Osteocyte (in vitro differentiated cells): ENCODE measurements at regions not wholly inside any gene's neighbourhood (a gene's known extent, or its start where the extent isn't known, plus 50 kb on each side); places are given as distances from the start of the nearest gene placed in this dataset.
"Not testable (repeated sequence)": the region's sequence is repeated elsewhere in the genome, so short reads cannot be mapped to it uniquely, and the experiment has no call there.

ENCODE experiments used
- DNase-seq: peaks from one replicate; pipeline ENCODE4 v3.0.0; 2021; ENCODE audit warnings: mixed read lengths; ENCODE audit not compliant: unreplicated experiment; ENCODE audit errors: extremely low spot score
- H3K27ac Mint-ChIP-seq: one replicate; pipeline ENCODE4 v1.8.0; 2021; ENCODE audit warnings: mild to moderate bottlenecking, mixed read lengths; ENCODE audit not compliant: unreplicated experiment
- H3K27me3 Mint-ChIP-seq: one replicate; pipeline ENCODE4 v1.8.0; 2021; ENCODE audit warnings: mixed read lengths; ENCODE audit not compliant: unreplicated experiment
- H3K36me3 Mint-ChIP-seq: one replicate; pipeline ENCODE4 v1.8.0; 2021; ENCODE audit warnings: mixed read lengths; ENCODE audit not compliant: unreplicated experiment
- H3K4me1 Mint-ChIP-seq: one replicate; pipeline ENCODE4 v1.8.0; 2021; ENCODE audit warnings: mixed read lengths; ENCODE audit not compliant: unreplicated experiment
- H3K4me3 Mint-ChIP-seq: one replicate; pipeline ENCODE4 v1.8.0; 2021; ENCODE audit warnings: mild to moderate bottlenecking, moderate library complexity, mixed read lengths; ENCODE audit not compliant: unreplicated experiment
- H3K9me3 Mint-ChIP-seq: one replicate; pipeline ENCODE4 v1.8.0; 2021; ENCODE audit warnings: mixed read lengths; ENCODE audit not compliant: unreplicated experiment

DNA sequence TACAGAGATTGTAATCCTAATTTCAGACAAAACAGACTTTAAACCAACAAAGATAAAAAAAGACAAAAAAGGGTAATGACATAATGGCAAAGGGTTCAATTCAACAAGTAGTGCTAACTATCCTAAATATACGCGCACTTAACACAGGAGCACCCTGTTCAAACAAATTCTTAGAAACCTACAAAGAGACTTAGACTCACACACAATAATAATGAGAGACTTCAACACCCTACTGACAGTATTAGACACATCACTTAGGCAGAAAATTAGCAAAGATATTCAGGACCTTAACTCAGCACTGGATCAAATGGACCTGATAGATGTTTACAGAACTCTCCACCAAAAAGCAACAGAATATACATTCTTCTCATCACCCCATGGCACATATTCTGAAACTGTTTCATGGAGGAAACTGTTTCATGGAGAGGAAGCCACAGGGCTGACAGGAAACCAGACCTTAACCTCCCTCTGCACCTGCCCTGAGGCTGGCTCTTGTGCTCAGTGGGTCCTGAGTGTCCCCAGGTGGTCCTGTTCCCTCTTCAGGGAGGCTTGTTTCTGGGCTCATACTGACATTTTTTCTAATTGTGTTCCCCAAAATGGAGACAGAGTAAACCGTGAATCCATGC is 54.7 kb downstream of the OR4M2 start:
- not testable (repeated sequence) for H3K4me1 Mint-ChIP-seq

DNA sequence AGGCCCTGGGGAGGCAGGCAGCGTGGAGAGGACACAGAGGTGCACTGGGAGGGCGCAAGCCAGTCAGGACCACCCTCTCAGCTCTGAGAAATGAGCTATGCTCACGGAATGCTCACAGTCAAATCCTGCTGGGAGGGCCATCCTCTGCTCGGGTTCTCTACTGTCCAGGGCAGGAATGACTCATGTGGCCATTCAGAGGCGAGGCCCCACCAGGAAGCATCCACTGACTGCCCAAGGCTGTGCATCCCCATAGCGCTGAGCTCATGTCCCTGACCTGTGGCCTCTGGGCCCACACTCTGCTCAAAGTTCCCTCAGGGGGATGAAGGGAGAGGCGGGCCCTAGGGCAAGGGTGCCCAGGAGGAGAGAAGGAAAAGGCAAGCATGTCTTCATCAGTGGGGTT is 57.2 kb downstream of the OR4M2 start:
- H3K4me1 Mint-ChIP-seq, H3K27me3 Mint-ChIP-seq, H3K9me3 Mint-ChIP-seq, H3K36me3 Mint-ChIP-seq, H3K27ac Mint-ChIP-seq, H3K4me3 Mint-ChIP-seq, DNase-seq: not testable (repeated sequence)

More for the DNA sequence above, 54.7 kb downstream of the OR4M2 start:
- not testable (repeated sequence) for DNase-seq, H3K4me3 Mint-ChIP-seq, H3K27ac Mint-ChIP-seq, H3K27me3 Mint-ChIP-seq, H3K36me3 Mint-ChIP-seq, H3K9me3 Mint-ChIP-seq

DNA sequence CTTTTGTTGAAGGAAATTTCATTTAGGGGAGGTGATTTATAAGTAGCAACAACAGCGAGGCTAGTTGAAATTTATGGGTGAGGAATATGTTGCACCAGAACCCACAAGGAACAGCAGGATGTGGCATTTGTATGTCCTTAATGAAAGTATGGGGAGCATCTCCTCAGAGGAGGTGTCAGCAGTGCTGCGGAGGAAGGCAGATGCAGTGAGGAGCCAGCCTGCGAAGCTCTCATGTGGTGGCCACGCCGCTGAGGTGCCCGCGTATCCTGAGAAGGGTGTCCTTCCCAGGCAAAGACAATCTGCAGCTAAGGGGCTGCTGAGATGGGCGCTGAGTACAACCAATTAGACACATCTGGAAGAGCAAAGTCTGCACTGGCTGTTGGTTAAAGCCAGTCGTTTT is 60.8 kb downstream of the OR4M2 start:
- DNase-seq, H3K27ac Mint-ChIP-seq, H3K27me3 Mint-ChIP-seq, H3K9me3 Mint-ChIP-seq, H3K36me3 Mint-ChIP-seq, H3K4me3 Mint-ChIP-seq, H3K4me1 Mint-ChIP-seq: not testable (repeated sequence)

DNA sequence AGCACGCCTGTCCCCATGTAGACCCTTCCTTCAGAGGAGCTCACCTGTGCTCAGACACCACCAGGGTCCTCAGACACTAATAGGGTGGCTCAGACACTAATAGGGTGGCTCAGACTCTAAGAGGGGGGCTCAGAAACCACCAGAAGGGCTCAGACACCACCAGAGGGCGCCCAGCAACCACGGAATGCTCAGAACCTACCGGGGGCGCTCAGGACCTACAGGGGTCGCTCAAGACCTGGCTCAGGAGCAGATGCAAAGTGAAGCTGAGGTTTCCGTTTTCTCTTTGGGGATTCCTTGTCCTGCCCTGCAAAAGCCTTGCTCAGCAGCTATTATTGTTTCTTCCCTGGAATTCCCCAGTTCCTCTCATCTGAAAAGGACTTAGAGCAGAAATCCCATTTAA is 67.8 kb downstream of the OR4M2 start:
- not testable (repeated sequence) for H3K9me3 Mint-ChIP-seq, H3K4me1 Mint-ChIP-seq, H3K27ac Mint-ChIP-seq, DNase-seq, H3K4me3 Mint-ChIP-seq, H3K36me3 Mint-ChIP-seq, H3K27me3 Mint-ChIP-seq

DNA sequence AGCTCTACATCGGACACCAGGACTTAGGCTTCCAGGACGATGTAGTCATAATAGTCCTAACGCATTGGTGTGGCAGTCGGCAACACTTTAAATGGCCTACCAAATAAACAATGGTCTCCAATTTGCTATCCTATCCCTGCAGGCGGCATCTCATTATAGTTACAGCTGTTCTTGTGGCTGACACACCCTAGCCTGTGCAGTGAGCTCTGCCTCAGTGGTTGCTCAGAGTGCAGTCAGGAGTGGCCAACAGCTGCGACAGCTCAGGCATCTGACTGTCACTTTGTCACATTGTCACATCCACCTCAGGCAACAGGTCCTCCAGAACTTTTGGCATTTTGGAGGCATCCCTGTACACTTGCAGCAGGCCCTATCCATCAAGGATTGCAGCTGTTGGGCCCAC is 77.9 kb downstream of the OR4M2 start:
- H3K9me3 Mint-ChIP-seq, DNase-seq, H3K36me3 Mint-ChIP-seq, H3K4me1 Mint-ChIP-seq, H3K27me3 Mint-ChIP-seq, H3K4me3 Mint-ChIP-seq, H3K27ac Mint-ChIP-seq: not testable (repeated sequence)

DNA sequence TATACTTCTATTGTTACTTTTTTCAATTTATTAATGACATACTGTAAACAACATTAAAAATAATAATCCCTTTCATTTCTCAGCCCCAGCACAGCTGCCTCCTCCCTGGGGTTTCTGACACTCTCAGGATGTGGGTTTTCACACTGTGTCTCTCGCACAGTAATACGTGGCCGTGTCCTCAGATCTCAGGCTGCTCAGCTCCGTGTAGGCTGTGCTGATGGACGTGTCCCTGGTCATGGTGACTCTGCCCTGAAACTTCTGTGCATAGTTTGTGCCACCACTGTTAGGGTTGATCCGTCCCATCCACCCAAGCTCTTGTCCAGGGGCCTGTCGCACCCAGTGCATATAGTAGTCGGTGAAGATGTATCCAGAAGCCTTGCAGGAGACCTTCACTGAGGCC is 80.0 kb downstream of the OR4M2 start:
- H3K9me3 Mint-ChIP-seq, H3K4me1 Mint-ChIP-seq, H3K27me3 Mint-ChIP-seq, H3K27ac Mint-ChIP-seq, H3K4me3 Mint-ChIP-seq, H3K36me3 Mint-ChIP-seq, DNase-seq: not testable (repeated sequence)

DNA sequence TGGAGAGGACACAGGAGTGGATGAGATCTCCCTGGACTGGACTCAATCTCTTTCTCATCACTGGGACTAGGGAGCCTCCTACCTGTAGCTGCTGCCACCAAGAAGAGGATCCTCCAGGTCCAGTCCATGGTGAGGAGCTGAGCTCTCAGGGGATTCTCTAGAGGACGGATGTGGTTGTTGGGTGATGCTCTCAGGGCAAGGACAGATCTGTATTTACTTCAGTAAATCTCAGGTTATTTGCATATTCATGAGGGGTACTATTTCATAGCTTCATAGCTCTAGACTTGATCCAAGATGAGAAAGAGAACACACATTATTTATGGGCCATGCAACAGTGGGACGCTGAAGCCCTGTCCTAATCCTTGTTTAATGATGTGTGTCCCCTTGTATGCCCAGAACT is 80.4 kb downstream of the OR4M2 start:
- H3K36me3 Mint-ChIP-seq, H3K27ac Mint-ChIP-seq, H3K4me3 Mint-ChIP-seq: not testable (repeated sequence)

DNA sequence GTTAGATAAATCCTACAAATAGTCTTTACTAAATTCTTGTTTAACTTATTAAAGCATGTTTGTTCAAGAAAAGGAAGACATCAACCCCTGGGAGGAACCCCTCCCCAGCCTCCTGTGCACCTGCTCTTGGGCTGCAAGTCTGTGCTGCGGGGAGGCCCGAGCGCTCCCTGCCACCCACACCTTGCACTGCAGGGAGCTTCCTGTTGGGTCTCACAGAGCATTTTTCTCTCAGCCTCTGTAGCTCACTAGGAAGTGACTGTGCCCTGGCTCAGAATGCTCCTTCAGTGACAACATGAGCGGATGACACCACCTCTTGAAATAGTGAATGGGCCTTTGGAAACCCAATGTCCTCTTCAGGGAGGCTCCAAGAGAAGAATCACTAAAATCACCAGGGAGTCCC is 81.1 kb downstream of the OR4M2 start:
- not testable (repeated sequence) for H3K36me3 Mint-ChIP-seq, DNase-seq, H3K4me1 Mint-ChIP-seq, H3K9me3 Mint-ChIP-seq, H3K27ac Mint-ChIP-seq, H3K27me3 Mint-ChIP-seq, H3K4me3 Mint-ChIP-seq

More for the DNA sequence above, 80.4 kb downstream of the OR4M2 start:
- not testable (repeated sequence) for H3K9me3 Mint-ChIP-seq, H3K4me1 Mint-ChIP-seq, H3K27me3 Mint-ChIP-seq, DNase-seq

DNA sequence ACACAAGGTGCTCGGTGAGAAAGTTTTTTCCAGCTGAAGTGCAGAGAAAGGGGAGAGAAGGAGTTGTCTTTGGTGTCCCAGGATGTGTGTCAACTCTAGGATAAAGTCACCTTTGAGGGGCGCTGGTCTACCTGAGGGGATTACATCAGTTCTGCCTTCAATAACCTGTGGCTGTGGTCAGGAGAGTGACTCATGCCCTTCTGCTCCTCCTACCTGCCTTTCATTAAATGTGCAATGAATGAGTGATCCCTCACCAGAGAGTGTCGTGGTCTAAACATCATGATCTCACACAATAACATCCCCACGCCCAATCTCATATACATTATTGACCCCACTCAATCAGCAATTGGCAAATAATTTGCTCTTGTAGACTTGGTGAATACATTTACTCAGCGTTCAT is 83.4 kb downstream of the OR4M2 start:
- H3K36me3 Mint-ChIP-seq, DNase-seq, H3K27me3 Mint-ChIP-seq, H3K4me3 Mint-ChIP-seq, H3K4me1 Mint-ChIP-seq, H3K27ac Mint-ChIP-seq, H3K9me3 Mint-ChIP-seq: not testable (repeated sequence)

DNA sequence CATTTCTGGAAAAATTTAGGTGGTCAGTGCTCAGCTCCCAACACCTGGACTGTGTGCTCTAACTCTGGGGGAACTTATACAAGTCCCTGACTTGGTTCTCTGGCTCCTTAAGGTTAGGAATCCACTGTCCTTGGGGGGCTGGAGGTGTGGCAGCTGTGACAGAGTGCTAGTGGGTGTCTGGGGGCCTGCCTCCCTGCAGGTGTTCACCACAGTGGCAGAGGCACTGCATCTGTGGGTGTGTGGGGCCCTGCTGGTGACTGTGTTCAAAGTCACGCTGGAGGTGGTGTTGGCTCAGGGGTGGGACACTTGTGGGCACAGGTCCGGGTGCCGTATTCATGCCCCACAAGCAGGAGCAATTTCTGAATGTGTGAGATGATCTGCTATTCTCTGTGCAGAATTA is 87.2 kb downstream of the OR4M2 start:
- not testable (repeated sequence) for H3K4me3 Mint-ChIP-seq, H3K36me3 Mint-ChIP-seq, H3K27ac Mint-ChIP-seq, H3K4me1 Mint-ChIP-seq, H3K9me3 Mint-ChIP-seq, H3K27me3 Mint-ChIP-seq
- DNase-seq = peak; percentile 30

DNA sequence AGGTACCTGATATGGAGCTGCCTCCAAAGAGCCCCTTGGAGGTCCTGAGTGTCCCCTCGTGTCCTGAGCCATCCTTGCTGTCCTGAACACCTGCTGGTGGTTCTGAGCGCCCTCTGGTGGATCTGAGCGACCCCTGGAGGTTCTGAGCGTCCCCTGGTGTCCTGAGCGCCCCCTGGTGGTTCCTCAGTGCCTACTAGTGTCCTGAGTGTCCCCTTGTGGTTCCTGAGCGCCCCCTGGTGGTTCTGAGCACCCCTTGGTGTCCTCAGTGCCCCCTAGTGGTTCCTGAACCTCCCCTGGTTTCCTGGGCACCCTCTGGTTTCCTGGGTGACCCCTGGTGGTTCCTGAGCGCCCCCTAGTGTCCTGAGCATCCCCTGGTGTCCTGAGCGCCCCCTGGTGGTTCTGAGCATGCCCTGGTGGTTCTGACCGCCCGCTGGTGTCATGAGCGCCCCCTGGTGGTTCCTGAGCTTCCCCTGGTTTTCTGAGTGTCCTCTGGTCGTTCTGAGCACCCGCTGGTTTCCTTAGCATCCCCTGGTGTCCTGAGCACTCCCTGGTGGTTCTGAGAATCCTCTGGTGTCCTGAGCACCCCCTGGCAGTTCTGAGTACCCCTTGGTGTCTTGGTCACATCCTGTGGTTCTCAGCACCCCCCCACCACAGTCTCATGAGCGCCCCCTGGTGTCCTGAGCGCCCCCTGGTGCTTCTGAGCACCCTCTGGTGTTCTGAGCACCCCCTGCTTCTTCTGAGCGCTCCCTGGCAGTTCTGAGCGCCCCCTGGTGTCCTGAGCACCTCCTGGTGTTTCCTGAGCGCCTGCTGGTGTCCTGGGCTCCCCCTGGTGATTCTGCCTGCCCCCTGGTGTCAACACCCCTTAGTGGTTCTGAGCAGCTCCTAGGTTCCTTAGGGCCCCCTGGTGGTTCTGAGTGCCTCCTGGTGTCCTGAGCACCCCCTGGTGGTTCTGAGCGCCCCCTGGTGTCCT is 93.0 kb downstream of the OR4M2 start:
- not testable (repeated sequence) for H3K4me3 Mint-ChIP-seq, H3K27me3 Mint-ChIP-seq, H3K9me3 Mint-ChIP-seq, DNase-seq, H3K36me3 Mint-ChIP-seq, H3K4me1 Mint-ChIP-seq, H3K27ac Mint-ChIP-seq

DNA sequence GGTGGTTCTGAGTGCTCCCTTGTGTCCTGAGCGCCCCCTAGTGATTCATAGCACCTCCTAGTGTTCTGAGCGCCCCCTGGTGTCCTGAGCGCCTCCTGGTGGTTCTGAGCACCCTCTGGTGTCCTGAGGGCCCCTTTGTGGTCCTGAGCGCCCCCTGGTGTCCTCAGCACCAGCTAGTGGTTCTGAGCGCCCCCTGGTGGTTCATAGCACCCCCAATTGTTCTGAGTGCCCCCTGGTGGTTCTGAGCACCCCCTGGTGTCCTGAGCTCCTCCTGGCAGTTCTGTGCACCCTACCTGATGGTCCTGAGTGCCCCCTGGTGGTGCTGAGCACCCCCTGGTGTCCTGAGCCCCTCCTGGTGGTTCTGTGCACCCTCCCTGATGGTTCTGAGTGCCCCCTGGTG is 93.8 kb downstream of the OR4M2 start:
- not testable (repeated sequence) for H3K27me3 Mint-ChIP-seq, H3K4me3 Mint-ChIP-seq, DNase-seq, H3K9me3 Mint-ChIP-seq, H3K36me3 Mint-ChIP-seq, H3K4me1 Mint-ChIP-seq, H3K27ac Mint-ChIP-seq
